Natural killer cell (primary cell): ENCODE measurements at regions not wholly inside any gene's neighbourhood (a gene's known extent, or its start where the extent isn't known, plus 50 kb on each side); places are given as distances from the start of the nearest gene placed in this dataset.

Experiments
- ATAC-seq, 3 donors: fragments of 150-1000 bp in 2 of 3; fragments of 200-7000 bp in 1 of 3; cut with Tn5 transposase; 1 replicate in 1 of 3; 2 replicates in 2 of 3; pipeline ENCODE4 v1.10.0; 2021; ENCODE audit warnings: mild to moderate bottlenecking in 2 of 3, moderate library complexity in 2 of 3
- DNase-seq, 2 donors: peaks; one replicate each; pipeline versions ENCODE4 v3.0.0 to v3.0.0-alpha.2; 2013 to 2021; ENCODE audit warnings: mixed read lengths in 1 of 2
- H3K27ac ChIP-seq: one replicate; pipeline ENCODE4 v1.5.1; 2013; ENCODE audit warnings: mild to moderate bottlenecking, low read length
- H3K27me3 ChIP-seq: one replicate; pipeline ENCODE4 v1.6.1; 2013; ENCODE audit warnings: low read length; ENCODE audit not compliant: control insufficient read depth, insufficient read depth
- H3K36me3 ChIP-seq: one replicate; pipeline ENCODE4 v1.6.1; 2013; ENCODE audit warnings: low read length; ENCODE audit not compliant: control insufficient read depth, insufficient read depth
- H3K4me1 ChIP-seq: one replicate; pipeline ENCODE4 v1.6.1; 2013; ENCODE audit warnings: low read length; ENCODE audit not compliant: control insufficient read depth, insufficient read depth
- H3K4me3 ChIP-seq: one replicate; pipeline ENCODE4 v1.5.1; 2013; ENCODE audit warnings: low read length
- H3K9me3 ChIP-seq: one replicate; pipeline ENCODE4 v1.6.1; 2013; ENCODE audit warnings: low read length; ENCODE audit not compliant: control insufficient read depth, insufficient read depth
- H3K27ac Mint-ChIP-seq, 2 donors: one replicate each; pipeline ENCODE4 v1.8.0; 2022; ENCODE audit warnings: mild to moderate bottlenecking in 2 of 2, mixed read lengths in 2 of 2, moderate library complexity in 1 of 2
- H3K27me3 Mint-ChIP-seq, 2 donors: one replicate each; pipeline ENCODE4 v1.8.0; 2022; ENCODE audit warnings: low read depth in 2 of 2, mixed read lengths in 2 of 2
- H3K36me3 Mint-ChIP-seq: one replicate; pipeline ENCODE4 v1.8.0; 2022; ENCODE audit warnings: mixed read lengths
- H3K4me1 Mint-ChIP-seq, 2 donors: one replicate each; pipeline ENCODE4 v1.8.0; 2022; ENCODE audit warnings: mixed read lengths in 2 of 2
- H3K4me3 Mint-ChIP-seq: one replicate; pipeline ENCODE4 v1.8.0; 2022; ENCODE audit warnings: mild to moderate bottlenecking, moderate library complexity, mixed read lengths
- H3K9me3 Mint-ChIP-seq, 2 donors: one replicate each; pipeline ENCODE4 v1.8.0; 2022; ENCODE audit warnings: mixed read lengths in 2 of 2
- WGBS: methylation state at CpG from one replicate; pipeline ENCODE4 v1.1.7; 2013; ENCODE audit warnings: missing lambda C conversion rate; ENCODE audit not compliant: insufficient coverage; 5-methylcytosine and 5-hydroxymethylcytosine counted together
- intact Hi-C: fragments of 100-400 bp; cut with micrococcal nuclease; formaldehyde crosslinking; loops from one replicate; pipeline ENCODE4 v1.14.2; 2022
- TF ChIP-seq, protein P1 (sequence below): fragments of 200-600 bp; IDR thresholded peaks from one replicate; pipeline ENCODE4 v1.8.0; 2022; ENCODE audit warnings: antibody characterized with exemption

DNA sequence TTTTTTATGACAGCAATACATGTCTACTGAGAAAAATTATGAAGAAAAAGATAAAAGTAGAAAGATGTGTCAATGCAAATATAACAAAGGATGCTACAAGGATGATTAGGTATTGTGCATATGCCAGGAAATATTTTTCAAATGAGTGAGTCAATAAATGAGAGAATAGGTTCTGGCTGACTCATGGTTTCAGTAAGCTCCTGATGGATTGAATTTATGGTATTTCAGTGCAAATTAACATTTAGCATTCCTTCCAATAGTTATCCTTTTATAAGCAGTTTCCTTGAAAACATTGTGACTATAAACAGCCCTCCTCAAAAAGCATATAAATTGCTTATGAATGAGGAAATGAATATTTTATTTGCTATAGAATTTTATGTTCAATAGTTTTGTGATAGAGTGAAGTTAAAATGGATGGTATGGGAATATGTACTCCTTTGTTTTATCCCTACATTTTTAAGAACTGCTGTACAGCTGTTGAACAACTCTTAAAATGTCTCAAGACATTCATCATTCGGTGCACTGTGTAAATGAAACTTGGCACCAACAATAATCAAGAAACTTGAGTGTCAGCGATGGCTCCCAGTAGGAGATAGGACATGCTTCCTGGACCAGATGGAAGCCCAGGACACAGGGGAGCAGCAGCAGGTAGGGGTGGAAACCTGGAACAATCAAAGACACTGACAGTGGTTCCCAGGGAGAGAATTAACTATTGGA, 144.7 kb downstream of the PMAIP1 start:
- no peaks in the 10 kb centered on the region for H3K9me3 ChIP-seq
- H3K27me3 Mint-ChIP-seq = no peaks in the 10 kb centered on the region
- no peak overlapping the region for H3K4me3 ChIP-seq
- no peaks in the 10 kb centered on the region for H3K36me3 Mint-ChIP-seq
- intact Hi-C loops = no loop called here
- no peaks in the 10 kb centered on the region for H3K36me3 ChIP-seq
- no peak overlapping the region for H3K27ac Mint-ChIP-seq
- H3K4me3 Mint-ChIP-seq = no peak overlapping the region
- TF ChIP-seq, protein P1, sequence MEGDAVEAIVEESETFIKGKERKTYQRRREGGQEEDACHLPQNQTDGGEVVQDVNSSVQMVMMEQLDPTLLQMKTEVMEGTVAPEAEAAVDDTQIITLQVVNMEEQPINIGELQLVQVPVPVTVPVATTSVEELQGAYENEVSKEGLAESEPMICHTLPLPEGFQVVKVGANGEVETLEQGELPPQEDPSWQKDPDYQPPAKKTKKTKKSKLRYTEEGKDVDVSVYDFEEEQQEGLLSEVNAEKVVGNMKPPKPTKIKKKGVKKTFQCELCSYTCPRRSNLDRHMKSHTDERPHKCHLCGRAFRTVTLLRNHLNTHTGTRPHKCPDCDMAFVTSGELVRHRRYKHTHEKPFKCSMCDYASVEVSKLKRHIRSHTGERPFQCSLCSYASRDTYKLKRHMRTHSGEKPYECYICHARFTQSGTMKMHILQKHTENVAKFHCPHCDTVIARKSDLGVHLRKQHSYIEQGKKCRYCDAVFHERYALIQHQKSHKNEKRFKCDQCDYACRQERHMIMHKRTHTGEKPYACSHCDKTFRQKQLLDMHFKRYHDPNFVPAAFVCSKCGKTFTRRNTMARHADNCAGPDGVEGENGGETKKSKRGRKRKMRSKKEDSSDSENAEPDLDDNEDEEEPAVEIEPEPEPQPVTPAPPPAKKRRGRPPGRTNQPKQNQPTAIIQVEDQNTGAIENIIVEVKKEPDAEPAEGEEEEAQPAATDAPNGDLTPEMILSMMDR = no peak
- ATAC-seq = no peak
- H3K27ac ChIP-seq = no peak overlapping the region
- no peaks in the 10 kb centered on the region for H3K4me1 Mint-ChIP-seq
- H3K9me3 Mint-ChIP-seq = peaks cover 0 to 3% of the 10 kb centered on the region in 2 donors
- 89% methylated on average over 2 of the region's 2 CpGs for WGBS
- no peak for DNase-seq
- H3K27me3 ChIP-seq = no peaks in the 10 kb centered on the region
- no peaks in the 10 kb centered on the region for H3K4me1 ChIP-seq

DNA sequence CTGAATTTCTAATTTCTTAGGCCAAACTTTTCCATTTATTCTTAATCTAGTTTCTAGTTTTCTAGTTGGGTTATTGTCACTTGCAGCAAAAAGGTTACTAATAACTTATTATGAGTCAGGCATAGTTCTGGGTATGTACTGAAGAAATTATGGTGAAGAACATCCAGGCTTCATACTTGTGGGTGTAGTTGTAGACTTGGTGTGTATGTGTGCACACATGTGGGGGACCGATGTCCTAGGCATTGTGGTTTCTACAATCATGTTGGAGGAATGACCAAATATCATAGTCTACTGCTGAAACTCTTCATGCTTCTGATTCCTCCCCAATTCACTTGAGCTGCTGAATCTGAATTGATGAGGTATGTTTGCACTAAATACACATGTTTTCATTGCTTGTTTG, 141.2 kb downstream of the PMAIP1 start:
- Mint-ChIP-seq H3K27ac (no peak overlapping the region), H3K4me3 (no peak overlapping the region), H3K27me3 (peaks cover 0 to 5% of the 10 kb centered on the region in 2 donors), H3K4me1 (no peaks in the 10 kb centered on the region), H3K36me3 (no peaks in the 10 kb centered on the region), H3K9me3 (no peaks in the 10 kb centered on the region)
- DNase-seq (no peak), ATAC-seq (no peak)
- Histone ChIP-seq H3K9me3 (no peaks in the 10 kb centered on the region), H3K4me1 (no peaks in the 10 kb centered on the region), H3K27ac (no peak overlapping the region), H3K27me3 (no peaks in the 10 kb centered on the region), H3K36me3 (no peaks in the 10 kb centered on the region), H3K4me3 (no peak overlapping the region)
- WGBS = 100% methylated on average over 1 of the region's 1 CpG
- intact Hi-C loops = no loop called here
- TF ChIP-seq, protein P1 = no peak

DNA sequence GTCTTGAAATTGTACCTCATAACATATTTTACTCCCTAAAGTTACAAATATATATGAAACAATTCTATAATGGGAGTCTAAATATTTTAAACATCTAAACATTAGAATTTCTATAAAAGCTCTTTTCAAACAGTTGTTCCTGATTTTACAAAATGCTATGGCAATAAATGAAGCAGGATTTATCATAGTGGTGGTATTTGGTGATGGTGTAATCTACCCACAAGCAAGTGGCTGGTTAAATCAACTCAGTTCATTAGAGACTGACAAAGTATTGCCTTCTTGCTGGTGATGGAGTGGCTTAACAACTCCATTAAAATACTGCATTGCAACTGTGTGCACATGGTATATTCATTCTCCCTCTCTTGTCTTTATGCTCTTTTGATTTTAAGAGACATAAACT, 138.9 kb downstream of the PMAIP1 start:
- H3K9me3 Mint-ChIP-seq = no peaks in the 10 kb centered on the region
- TF ChIP-seq, protein P1 = no peak
- no peaks in the 10 kb centered on the region for H3K36me3 Mint-ChIP-seq
- no peak overlapping the region for H3K4me3 Mint-ChIP-seq
- no peaks in the 10 kb centered on the region for H3K9me3 ChIP-seq
- no peaks in the 10 kb centered on the region for H3K4me1 ChIP-seq
- DNase-seq (no peak), ATAC-seq (no peak)
- intact Hi-C loops = no loop called here
- no peak overlapping the region for H3K27ac Mint-ChIP-seq
- H3K4me3 ChIP-seq = no peak overlapping the region
- no peaks in the 10 kb centered on the region for H3K36me3 ChIP-seq
- H3K27me3 Mint-ChIP-seq = peaks cover 0 to 5% of the 10 kb centered on the region in 2 donors
- no peak overlapping the region for H3K27ac ChIP-seq
- H3K4me1 Mint-ChIP-seq = no peaks in the 10 kb centered on the region
- no peaks in the 10 kb centered on the region for H3K27me3 ChIP-seq

DNA sequence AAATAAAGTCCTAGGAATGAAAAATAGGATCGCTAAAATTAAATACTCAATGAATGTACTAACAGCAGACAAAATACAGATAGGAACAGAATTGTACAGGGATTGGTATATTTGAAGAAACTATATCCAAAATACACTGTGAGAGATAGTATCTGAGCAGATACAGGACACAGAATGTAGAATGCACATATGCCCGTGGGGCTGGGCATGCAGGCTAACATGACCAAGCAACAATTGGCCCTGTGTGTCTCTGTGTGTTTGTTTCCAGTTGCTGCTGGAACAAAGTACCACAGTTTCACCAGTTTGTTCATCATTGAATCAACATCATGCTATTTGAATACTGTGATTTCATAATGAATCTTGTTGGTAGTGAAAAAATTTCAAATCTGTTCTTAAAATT, 127.6 kb downstream of the PMAIP1 start:
- intact Hi-C loops = no loop called here
- no peak for DNase-seq
- TF ChIP-seq, protein P1 = no peak
- no peaks in the 10 kb centered on the region for H3K4me1 Mint-ChIP-seq
- Histone ChIP-seq H3K36me3 (no peaks in the 10 kb centered on the region), H3K9me3 (no peaks in the 10 kb centered on the region), H3K27ac (no peak overlapping the region), H3K27me3 (no peaks in the 10 kb centered on the region), H3K4me3 (no peak overlapping the region), H3K4me1 (no peaks in the 10 kb centered on the region)
- no peaks in the 10 kb centered on the region for H3K36me3 Mint-ChIP-seq
- no peaks in the 10 kb centered on the region for H3K9me3 Mint-ChIP-seq
- no peak overlapping the region for H3K4me3 Mint-ChIP-seq
- 71% methylated on average over 1 of the region's 2 CpGs for WGBS
- peaks cover 5 to 7% of the 10 kb centered on the region in 2 donors for H3K27me3 Mint-ChIP-seq
- no peak overlapping the region for H3K27ac Mint-ChIP-seq
- ATAC-seq = no peak
